GM19025 (cell line): ENCODE measurements at regions not wholly inside any gene's neighbourhood (a gene's known extent, or its start where the extent isn't known, plus 50 kb on each side); places are given as distances from the start of the nearest gene placed in this dataset.
"Not testable (repeated sequence)": the region's sequence is repeated elsewhere in the genome, so short reads cannot be mapped to it uniquely, and the experiment has no call there.

Experiments
- ATAC-seq: cut with Tn5 transposase; IDR thresholded peaks from one replicate; pipeline ENCODE4 v1.9.1; 2021; ENCODE audit warnings: mild to moderate bottlenecking, low read depth, moderate library complexity; ENCODE audit not compliant: unreplicated experiment

DNA sequence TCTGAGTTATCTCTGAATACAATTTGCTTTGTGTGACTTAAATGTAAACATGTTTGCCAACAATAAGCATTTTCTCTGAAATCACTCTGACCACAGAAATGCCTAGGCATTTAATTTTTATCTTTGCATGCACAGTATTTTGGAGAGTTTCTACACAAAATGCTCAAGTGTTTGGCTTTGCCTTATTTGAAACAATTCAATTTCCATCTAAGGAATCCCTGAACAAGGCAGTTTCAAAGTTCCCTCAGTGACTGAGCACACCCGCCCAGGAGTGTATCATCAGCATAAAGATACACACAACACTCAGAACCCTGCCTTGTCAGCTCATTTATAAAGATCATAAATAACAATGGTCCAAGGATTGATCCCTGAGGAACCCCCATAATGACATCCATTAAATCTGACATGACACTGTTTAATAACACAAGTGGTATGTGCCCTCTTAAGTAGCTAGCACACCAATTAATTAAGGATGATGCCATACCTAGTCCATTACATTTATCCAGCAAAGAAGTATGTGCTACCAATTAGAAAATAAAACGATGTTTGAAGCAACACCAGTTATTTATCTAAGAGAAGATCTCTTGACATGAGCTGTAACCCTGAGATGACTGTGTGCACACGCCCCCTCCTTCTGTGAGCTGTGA, 585.8 kb downstream of the ADGRL2 start:
- no peak for ATAC-seq

DNA sequence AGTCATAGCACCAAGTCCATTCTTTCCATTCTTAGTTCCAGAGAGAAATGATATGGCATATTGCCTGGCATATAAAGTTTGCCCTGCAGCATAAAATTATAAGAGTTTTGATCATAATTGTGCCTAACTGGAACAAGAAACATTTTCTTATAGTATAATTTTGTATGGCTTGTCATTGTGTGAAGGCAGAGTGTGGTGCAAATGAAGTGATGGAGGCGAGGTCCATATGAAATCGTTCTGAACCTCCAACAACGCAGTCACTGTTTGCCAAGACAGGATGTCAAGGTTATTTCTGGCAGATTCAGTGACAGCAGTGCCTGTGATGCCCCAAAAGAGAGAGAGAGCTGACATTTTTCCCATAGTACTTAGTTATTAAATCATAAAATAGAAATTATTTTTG, 584.0 kb downstream of the ADGRL2 start:
- no peak for ATAC-seq

DNA sequence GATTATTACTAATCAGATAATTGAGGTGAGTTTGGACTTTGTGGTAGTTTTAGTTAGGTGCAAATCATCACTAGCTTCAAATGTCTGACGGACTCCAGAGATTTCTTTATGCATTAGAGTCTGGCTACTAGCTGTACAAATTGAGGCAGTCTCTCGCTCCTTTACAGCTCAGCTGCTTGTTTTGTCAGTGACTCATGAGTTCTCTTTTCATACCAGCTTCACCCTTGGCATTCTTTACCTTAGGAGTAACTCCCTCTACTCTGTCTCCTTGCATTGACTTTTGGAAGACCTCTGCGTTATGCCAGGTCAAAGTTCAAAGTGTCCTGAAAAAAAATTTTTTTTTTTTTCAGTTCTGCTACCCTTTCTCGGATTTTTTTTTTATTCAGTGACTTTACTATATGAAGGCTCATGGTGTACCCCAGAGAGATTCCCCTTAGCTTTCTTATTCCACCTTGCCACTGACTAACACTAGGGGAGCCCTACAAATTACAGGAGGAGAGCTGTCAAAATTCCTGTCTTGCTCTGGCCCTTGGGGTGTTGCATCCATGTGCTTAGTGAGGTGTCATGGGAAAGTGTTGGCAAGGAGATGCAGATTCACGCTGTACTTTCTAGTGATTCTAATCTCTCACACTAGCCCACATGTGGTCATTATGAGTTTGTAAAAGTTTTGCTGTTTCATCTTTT, 576.6 kb downstream of the ADGRL2 start:
- ATAC-seq, result no peak

DNA sequence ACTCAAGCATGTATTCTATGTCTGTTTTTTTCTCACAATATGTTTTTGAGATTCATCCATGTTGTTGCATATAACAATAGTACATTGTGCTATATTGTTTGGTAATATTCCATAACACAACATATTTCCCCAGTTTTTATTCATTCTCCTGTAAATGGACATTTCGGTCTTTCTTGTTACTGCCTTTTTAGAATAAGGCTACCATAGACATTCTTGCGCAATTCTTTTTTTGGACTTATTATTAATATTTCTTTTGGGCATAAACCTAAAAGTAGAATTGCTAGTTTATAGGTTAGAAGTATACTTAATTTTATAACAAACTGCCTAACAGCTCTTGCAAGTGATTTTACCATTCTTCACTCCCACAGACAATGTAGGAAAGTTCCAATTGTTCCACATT, 573.0 kb downstream of the ADGRL2 start:
- no peak for ATAC-seq

DNA sequence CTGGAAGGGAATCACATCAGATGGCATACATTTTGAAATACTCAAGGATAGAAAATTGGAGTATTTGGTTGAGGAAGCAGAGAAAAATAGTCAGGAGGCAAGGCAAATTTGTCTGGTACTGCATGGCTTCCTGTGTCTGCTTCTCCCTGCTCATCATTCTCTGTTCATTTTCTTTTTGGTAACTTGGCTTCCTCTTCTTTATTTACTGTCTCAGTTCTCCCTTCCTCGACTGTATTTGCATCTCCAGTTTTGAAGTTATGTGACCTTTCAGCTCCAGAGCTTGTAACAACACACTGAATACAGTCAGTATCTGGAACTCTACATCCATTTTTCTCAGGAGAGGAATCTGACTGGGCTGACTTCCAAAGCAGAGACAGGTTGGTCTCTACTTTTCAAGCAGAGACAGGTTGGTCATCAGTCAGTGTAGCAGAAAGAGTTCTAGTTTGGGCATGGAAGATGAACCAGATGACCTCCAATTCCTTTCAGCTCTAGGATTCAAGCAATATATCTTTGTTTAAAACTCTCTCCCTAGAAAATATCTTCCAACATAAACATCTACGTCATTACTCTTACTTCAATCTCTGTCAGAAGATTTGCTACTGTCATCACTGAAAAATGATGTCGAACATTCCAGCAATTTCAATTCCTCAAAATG, 571.2 kb downstream of the ADGRL2 start:
- no peak for ATAC-seq

DNA sequence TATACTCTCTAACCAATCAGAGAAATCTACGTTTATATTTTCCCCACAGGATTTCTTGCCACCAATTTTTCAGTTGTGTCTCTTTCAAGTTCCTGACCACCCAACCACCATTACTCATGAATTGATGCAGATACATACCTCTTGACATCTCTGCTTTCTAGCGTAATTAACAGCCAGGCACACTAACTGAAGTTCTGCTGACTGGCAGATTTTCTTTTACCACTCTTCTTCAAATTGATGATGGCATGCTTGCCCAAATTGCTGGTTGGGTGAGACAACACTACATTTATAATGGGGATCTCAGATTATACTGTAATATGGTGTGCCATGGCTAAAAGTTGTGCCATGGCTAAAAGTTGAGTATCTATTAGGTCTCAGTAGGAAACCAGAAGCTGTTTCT, 566.7 kb downstream of the ADGRL2 start:
- ATAC-seq, result no peak

DNA sequence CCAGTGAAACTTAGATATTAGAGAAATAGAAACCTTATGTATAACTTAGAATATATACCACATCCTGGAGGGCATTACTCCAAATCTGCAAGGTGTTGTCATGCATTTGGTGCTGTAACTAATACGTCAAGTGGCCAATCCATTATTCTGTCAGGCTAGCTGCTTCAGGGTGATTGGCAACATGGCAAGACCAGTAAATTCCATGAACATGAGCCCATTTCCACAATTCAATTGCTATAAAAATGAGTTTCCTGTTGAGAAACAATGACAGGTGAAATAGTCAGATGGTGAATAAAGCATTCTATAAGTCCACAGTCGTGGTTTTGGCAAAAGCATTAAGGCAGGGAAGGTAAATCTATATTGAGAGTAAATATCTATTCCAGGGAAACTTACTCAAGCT, 566.0 kb downstream of the ADGRL2 start:
- ATAC-seq, result no peak

DNA sequence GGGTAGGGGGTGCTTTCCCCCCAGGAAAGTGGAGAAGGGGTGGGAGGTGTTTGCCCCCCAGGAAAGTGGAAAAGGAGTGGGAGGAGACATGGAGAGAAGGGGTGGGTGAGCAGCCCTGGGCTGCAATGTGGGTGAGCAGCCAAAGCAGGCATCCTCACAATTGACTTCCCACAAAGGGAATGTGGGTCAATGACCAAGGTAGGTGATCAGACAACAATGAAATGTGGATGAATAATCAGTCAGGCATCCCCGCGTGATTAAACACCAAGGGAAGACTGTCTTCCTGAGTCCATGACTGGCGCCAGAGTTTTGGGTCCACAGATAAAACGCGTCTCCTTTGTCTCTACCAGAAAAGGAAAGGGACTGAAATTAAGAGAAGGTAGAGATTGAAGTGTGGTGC, 558.8 kb downstream of the ADGRL2 start:
- ATAC-seq, result not testable (repeated sequence)

DNA sequence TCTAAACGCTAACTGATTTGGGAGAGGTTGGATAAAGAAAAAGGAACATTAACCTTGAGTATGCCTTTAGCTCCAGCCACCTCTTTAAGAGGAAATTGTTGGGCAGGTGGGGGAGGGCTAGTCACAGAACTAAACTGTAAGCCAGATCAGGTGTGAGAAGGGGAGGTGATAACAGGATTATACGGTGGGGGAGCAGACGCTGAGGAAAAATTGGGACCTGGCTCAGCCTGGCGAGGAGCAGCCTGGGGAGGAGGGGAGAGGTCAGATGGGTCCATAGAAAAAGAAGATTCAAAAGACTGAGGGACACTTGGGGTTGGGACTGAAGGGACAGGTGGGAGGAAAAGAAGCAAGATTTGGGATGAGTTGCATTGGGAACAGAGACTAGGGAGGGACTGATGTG, 558.0 kb downstream of the ADGRL2 start:
- ATAC-seq, result not testable (repeated sequence)

DNA sequence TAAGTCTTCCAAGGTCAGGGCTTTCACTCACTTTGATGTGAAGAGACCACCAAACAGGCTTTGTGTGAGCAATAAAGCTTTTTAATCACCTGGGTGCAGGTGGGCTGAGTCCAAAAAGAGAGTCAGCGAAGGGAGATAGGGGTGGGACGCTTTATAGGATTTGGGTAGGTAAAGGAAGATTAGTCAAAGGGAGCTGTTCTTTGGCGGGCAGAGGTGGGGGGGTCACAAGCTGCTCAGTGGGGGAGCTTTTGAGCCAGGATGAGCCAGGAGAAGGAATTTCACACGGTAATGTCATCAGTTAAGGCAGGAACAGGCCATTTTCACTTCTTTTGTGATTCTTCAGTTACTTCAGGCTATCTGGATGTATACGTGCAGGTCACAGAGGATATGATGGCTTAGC, 553.8 kb downstream of the ADGRL2 start:
- ATAC-seq, result not testable (repeated sequence)

DNA sequence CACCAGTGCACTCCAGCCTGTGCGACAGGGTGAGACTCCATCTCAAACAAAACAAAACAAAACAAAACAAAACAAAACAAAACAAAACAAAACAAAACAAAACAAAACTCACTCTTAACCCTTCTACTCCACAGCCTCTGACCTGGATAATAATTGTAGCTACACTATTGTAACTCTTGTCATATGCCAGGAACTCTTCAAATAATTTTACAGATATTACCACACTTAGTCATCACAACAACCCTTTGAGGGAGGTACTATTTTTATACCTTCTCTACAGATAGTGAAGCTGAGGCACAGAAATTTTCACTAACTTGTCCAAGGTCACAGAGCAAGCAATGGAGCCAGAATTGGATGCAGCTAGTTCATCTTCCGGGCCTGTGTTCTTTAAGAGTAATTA, 547.8 kb downstream of the ADGRL2 start:
- no peak for ATAC-seq

DNA sequence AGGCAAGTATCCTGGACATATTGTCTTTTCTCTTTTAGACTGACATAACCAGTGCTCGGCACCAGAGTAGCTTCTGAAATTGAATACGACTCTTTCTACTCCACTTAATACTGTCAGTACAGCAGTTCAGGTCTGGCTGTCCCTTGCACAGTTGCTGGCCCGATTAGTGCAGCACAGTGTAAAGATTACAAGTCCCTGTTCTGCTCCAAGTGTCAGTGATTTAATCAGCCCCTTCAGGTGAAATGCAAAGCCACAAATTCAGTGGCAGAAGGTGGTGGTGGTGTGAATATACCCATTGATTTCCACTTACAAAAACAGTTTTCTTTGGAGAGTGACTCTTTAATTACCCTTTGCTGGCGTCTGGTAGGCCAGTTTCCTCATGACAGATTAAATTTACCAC, 545.4 kb downstream of the ADGRL2 start:
- no peak for ATAC-seq

DNA sequence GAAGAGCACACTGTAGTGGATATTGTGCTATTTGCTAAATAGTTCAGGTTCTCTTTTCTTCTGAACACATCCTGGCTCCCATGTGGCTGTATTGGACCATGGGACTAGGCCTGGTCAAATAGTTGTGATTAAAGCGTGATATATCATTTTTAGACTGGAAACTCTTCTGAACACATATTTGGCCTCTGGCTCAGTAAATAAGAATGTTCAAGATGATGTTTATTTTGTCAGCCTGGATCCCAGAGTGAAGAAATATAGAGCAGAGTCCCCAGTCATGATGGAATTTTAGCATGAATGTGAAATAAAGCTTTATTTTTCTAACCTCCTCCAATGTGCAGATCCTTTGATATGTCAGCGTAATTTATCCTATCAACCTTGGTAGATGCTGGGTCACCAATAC, 542.6 kb downstream of the ADGRL2 start:
- ATAC-seq, result no peak

DNA sequence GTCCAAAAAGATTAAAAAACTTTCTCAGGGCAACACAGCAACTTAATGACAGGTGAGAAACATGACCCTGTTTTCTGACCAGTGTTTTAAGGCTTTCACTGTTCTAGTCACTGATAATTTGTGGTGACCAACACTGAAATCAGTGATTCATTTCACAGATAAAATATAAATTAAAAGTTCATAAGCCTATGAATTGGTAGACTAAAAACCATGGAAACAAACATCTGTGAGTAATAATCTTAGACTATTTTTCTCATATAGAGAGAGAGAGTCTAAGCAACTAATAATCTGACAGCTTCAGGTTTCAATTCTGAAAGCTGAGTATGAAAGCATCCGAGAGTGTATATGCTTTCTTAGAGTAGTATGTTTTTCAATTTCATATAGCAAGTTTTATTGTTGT, 536.9 kb downstream of the ADGRL2 start:
- peak; percentile 75 for ATAC-seq

DNA sequence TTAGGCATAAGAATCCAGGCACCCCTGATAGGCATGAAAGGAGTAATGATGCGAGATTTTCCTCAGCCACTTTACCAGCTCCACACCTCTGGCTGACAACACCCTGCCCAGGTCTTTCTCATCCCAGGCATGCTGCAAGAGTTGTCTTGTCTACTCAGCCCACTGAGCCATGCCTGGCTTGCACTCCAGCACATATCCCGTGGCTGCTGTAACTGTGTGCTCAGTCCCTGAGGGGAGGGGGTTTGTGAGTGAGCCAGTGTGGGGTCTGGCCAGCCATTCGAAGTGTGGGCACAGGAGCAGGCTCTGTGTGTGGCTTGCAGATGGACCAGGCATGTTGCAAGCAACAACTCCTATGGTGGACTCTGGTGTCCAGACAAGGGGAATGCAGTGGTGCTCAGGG, 529.6 kb downstream of the ADGRL2 start:
- no peak for ATAC-seq

DNA sequence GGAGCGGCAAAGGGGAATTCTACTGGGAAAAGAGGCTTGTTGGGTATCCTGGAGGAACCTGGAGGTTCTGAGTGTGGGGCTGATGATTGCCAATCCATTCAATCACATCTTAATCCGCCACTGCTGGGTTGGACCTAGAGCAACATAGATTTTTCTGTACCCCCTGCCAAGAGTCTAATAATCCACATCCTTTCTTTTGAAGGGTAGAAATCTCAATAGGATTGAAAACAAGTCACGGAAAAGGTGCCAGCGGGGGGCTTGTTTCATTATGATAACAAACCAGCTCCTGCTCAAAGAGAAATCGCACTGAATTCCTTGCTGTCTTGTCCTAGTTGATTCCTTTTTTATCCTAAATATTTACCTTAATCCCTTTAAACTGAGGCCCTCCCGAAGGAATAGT, 528.5 kb downstream of the ADGRL2 start:
- no peak for ATAC-seq

DNA sequence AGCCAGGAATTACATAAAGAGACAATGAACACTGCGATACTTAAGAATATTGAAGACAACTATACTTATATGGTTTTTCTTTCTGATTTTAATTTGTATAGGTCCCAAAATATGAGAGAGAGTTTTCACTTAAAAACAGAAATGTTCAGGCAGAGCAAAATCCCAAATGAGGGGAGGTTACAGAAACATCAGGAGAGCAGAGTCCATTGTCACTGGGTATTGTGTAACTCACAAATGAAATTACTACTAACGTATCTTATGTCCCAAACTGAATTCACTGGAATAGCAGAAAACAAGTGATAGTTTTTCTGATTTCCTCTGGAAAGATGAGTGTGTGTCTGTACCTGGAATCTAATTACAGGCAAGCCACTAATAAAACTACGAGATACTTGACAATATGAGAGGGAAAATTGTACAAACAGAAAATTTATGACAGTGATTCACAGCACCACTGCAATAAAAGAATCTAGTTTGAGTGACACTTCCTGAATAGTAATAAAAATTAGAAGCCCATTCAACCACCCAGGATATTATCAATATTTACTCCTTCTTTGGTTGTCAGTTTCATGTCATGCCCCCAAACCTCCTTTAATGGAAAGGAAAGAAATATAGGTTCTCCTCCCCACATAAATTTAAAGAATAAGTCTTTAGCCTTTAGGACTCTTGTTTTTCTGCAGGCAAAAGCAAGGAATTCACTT, 522.6 kb downstream of the ADGRL2 start:
- ATAC-seq, result no peak

DNA sequence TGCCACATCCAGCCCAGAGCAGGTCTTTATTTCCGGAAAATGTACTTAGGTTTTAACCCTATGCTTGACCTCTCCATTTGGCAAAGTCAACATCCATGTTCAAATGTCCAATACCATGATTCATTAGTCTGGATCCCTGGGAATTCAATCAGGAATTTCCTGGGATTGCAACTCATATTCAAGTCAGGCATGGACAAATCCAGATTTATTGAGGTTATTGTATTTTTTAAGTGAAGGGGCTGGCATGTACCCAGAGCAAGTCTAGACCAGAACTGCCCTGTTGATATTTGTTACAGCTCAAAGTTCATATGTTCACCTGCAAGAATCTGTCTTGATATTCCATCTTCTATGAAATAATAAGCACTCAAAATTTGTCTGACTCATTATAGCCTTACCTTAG, 521.1 kb downstream of the ADGRL2 start:
- no peak for ATAC-seq

DNA sequence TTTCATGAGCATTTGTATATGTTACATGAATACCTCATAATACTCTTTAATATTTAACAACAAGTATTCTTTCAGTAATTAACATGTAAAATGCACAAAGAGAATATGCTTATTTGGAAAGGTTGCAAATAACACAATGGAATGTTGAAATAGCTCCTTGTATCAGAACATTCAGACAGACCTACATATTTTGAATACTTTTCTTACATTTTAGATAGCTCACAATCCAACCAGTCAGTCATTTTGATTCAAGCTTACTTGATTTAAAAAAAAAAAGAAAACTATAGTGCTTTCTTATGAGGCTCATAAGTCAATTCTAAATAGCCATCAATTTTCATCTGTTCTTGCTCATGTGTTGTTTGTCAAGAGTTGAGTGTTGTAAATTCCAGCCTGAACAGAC, 518.8 kb downstream of the ADGRL2 start:
- ATAC-seq, result no peak

DNA sequence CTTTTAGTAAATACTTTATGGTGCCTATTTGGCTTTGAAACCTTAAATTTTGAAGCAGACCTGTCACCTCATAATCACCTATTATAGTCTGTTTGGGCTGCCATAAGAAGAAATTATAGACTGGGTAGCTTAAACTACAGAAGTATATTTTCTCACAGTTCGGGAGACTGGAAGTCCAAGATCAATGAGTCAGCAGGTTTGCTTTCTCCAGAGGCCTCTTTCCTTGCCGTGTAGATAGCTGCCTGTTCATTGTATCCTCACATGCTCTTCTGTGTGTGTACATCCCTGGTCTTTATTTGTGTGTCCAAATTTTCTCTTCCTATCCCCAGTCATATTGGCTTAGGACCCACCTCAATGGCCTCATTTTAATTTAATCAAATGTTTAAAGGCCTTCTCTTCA, 518.2 kb downstream of the ADGRL2 start:
- no peak for ATAC-seq

DNA sequence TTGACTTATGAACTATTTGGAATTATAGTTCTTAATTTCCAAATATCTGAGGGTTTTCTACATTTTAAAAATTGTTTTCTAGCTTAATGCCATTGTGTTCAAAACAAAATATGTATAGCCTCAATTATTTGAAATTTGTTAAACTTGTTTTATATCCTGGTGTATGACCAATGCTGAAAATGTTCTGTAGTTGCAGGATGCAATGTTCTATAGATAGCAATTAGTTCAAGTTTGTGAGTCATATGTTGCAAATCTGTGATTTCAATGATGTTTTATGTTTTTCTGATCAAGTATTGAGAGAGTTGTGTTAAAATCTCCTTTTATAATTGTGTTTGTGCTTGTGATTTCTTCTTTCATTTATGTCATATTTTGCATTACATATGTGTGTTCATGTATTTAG, 517.5 kb downstream of the ADGRL2 start:
- ATAC-seq, result no peak
